ENCODE measurements at regions not wholly inside any gene's neighbourhood (a gene's known extent, or its start where the extent isn't known, plus 50 kb on each side); places are given as distances from the start of the nearest gene placed in this dataset.

GRCh38 chr19:33879818-33880575 lies 83.3 kb downstream of the KCTD15 start:
- H4K5ac ChIP-seq (ENCODE audit: insufficient read length, low read depth, low read length) = no peak overlapping the region
- Mint-ChIP-seq H3K4me3 (no peak overlapping the region), H3K27me3 (ENCODE audit: low read depth) (no peaks in the 10 kb centered on the region), H3K36me3 (ENCODE audit: insufficient read depth in 1 of 3, low read depth in 3 of 3) (no peaks in the 10 kb centered on the region), H3K4me1 (peaks cover 22 to 30% of the 10 kb centered on the region in 2 experiments), H3K27ac (no peak overlapping the region; a peak in 1 of 7 replicates), H3K9me3 (no peaks in the 10 kb centered on the region)
- no peak for DNase-seq
- no peak overlapping the region for H2AFZ ChIP-seq (ENCODE audit: low read length)
- no peaks in the 10 kb centered on the region for H3K79me2 ChIP-seq (ENCODE audit: insufficient read depth, low read length)
- H4K8ac ChIP-seq (replicated peaks; ENCODE audit: insufficient read length, low read depth, low read length) = no peak overlapping the region
- H3K18ac ChIP-seq (ENCODE audit: insufficient read length, low read depth, low read length) = no peak overlapping the region
- H3K56ac ChIP-seq (ENCODE audit: insufficient read length, low read depth, low read length) = no peak overlapping the region
- no peaks in the 10 kb centered on the region for H3K23me2 ChIP-seq (ENCODE audit: insufficient read length, low read depth, low read length, poor library complexity, severe bottlenecking)
- no peaks in the 10 kb centered on the region for H3K27me3 ChIP-seq (ENCODE audit: insufficient read depth, low read length)
- no peak overlapping the region for H2BK15ac ChIP-seq (ENCODE audit: low read depth, low read length)
- H2BK5ac ChIP-seq (ENCODE audit: insufficient read length, low read length) = no peak overlapping the region
- no peak overlapping the region for H3K9ac ChIP-seq (ENCODE audit: extremely low read depth, insufficient read length, low read length)
- no peak overlapping the region for H2BK20ac ChIP-seq (ENCODE audit: low read depth, low read length, poor library complexity, severe bottlenecking)
- no peak overlapping the region for H3K23ac ChIP-seq (ENCODE audit: insufficient read length, low read depth, low read length)
- TF ChIP-seq, protein P1, sequence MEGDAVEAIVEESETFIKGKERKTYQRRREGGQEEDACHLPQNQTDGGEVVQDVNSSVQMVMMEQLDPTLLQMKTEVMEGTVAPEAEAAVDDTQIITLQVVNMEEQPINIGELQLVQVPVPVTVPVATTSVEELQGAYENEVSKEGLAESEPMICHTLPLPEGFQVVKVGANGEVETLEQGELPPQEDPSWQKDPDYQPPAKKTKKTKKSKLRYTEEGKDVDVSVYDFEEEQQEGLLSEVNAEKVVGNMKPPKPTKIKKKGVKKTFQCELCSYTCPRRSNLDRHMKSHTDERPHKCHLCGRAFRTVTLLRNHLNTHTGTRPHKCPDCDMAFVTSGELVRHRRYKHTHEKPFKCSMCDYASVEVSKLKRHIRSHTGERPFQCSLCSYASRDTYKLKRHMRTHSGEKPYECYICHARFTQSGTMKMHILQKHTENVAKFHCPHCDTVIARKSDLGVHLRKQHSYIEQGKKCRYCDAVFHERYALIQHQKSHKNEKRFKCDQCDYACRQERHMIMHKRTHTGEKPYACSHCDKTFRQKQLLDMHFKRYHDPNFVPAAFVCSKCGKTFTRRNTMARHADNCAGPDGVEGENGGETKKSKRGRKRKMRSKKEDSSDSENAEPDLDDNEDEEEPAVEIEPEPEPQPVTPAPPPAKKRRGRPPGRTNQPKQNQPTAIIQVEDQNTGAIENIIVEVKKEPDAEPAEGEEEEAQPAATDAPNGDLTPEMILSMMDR (conservative IDR thresholded peaks at IDR 0.05) = no peak
- no peaks in the 10 kb centered on the region for H3K79me1 ChIP-seq (ENCODE audit: insufficient read depth, low read depth, low read length, poor library complexity, severe bottlenecking)
- no peak overlapping the region for H4K91ac ChIP-seq (ENCODE audit: insufficient read length, low read depth, low read length)
- H3K4me2 ChIP-seq (ENCODE audit: insufficient read depth, insufficient read length, low read length) = no peak overlapping the region
- H2BK12ac ChIP-seq (ENCODE audit: insufficient read length, low read depth, low read length) = no peak overlapping the region
- no peaks in the 10 kb centered on the region for H3K4me1 ChIP-seq (ENCODE audit: insufficient read depth, low read length)
- H3K27ac ChIP-seq (ENCODE audit: insufficient read length, low read depth, low read length) = no peak overlapping the region
- no peak overlapping the region for H3K14ac ChIP-seq (ENCODE audit: insufficient read depth, low read length)
- no peak overlapping the region for H3K4ac ChIP-seq (ENCODE audit: low read depth, low read length)
- no peak overlapping the region for H3T11ph ChIP-seq (ENCODE audit: low read length)
- H3K9me3 ChIP-seq (ENCODE audit: control insufficient read depth, low read depth, low read length) = no peaks in the 10 kb centered on the region
- WGBS (ENCODE audit: extremely low coverage, insufficient read length, low lambda C conversion rate) = no CpG with 5 or more reads among the region's 15 CpGs
- H2BK120ac ChIP-seq (ENCODE audit: low read depth, low read length, poor library complexity, severe bottlenecking) = no peak overlapping the region
- H4K20me1 ChIP-seq (ENCODE audit: control insufficient read depth, insufficient read depth, insufficient read length) = no peaks in the 10 kb centered on the region
- H2AK5ac ChIP-seq (ENCODE audit: insufficient read length, low read length) = no peak overlapping the region

Measured in H9 (cell line).